Hepatocyte (in vitro differentiated cells): ENCODE measurements at regions not wholly inside any gene's neighbourhood (a gene's known extent, or its start where the extent isn't known, plus 50 kb on each side); places are given as distances from the start of the nearest gene placed in this dataset.
"Not testable (repeated sequence)": the region's sequence is repeated elsewhere in the genome, so short reads cannot be mapped to it uniquely, and the experiment has no call there.

Source experiments
- DNase-seq: peaks from one replicate; pipeline ENCODE4 v3.0.0-alpha.2; 2016; ENCODE audit warnings: low spot score
- H2AFZ ChIP-seq: fragments of 200-600 bp; sonication (generic); 2 replicates; pipeline ENCODE4 v1.6.0; 2016; ENCODE audit warnings: antibody characterized with exemption, mild to moderate bottlenecking
- H3K27ac ChIP-seq: fragments of 200-600 bp; sonication (generic); 2 replicates; pipeline ENCODE4 v1.5.1; 2016; ENCODE audit warnings: mild to moderate bottlenecking
- H3K27me3 ChIP-seq: fragments of 200-600 bp; sonication (generic); 2 replicates; pipeline ENCODE4 v1.6.1; 2016
- H3K36me3 ChIP-seq: fragments of 200-600 bp; sonication (generic); replicated peaks from 2 replicates; pipeline ENCODE4 v1.5.1; 2016; ENCODE audit warnings: low read depth; ENCODE audit not compliant: insufficient read depth
- H3K4me1 ChIP-seq: fragments of 200-600 bp; sonication (generic); 2 replicates; pipeline ENCODE4 v1.5.1; 2016; ENCODE audit warnings: mild to moderate bottlenecking, moderate library complexity; ENCODE audit not compliant: insufficient read depth
- H3K4me2 ChIP-seq: fragments of 200-600 bp; sonication (generic); 2 replicates; pipeline ENCODE4 v1.6.0; 2016
- H3K4me3 ChIP-seq: fragments of 200-600 bp; sonication (generic); 2 replicates; pipeline ENCODE4 v1.5.1; 2016; ENCODE audit warnings: mild to moderate bottlenecking
- H3K79me2 ChIP-seq: fragments of 200-600 bp; sonication (generic); 2 replicates; pipeline ENCODE4 v1.6.0; 2017; ENCODE audit warnings: mild to moderate bottlenecking
- H3K9me2 ChIP-seq: fragments of 200-600 bp; sonication (generic); replicated peaks from 2 replicates; pipeline ENCODE4 v1.6.0; 2017; ENCODE audit warnings: mild to moderate bottlenecking; ENCODE audit not compliant: insufficient read depth
- H3K9me3 ChIP-seq: fragments of 200-600 bp; sonication (generic); 2 replicates; pipeline ENCODE4 v1.5.1; 2016; ENCODE audit warnings: low read depth, mild to moderate bottlenecking
- H4K20me1 ChIP-seq: fragments of 200-600 bp; sonication (generic); 2 replicates; pipeline ENCODE4 v1.6.0; 2016; ENCODE audit warnings: mild to moderate bottlenecking; ENCODE audit not compliant: insufficient read depth, poor library complexity, severe bottlenecking
- EZH2 ChIP-seq: fragments of 200-600 bp; sonication (generic); IDR thresholded peaks from 2 replicates; pipeline ENCODE4 v1.6.1; 2016; ENCODE audit warnings: antibody characterized with exemption, mild to moderate bottlenecking, borderline replicate concordance
- EZH2phosphoT487 ChIP-seq: fragments of 200-600 bp; sonication (generic); IDR thresholded peaks from one replicate; pipeline ENCODE4 v1.6.1; 2018; ENCODE audit warnings: antibody characterized with exemption, mild to moderate bottlenecking, low read depth, moderate library complexity; ENCODE audit not compliant: unreplicated experiment, severe bottlenecking
- WGBS: methylation state at CpG from one replicate; pipeline ENCODE4 v1.1.6; 2016; ENCODE audit warnings: low lambda C conversion rate; ENCODE audit errors: missing lambda C conversion rate; 5-methylcytosine and 5-hydroxymethylcytosine counted together
- TF ChIP-seq, protein P1 (sequence below): fragments of 200-600 bp; sonication (generic); IDR thresholded peaks from 2 replicates; pipeline ENCODE4 v1.5.1; 2016; ENCODE audit warnings: antibody characterized with exemption, mild to moderate bottlenecking; ENCODE audit not compliant: poor library complexity

DNA sequence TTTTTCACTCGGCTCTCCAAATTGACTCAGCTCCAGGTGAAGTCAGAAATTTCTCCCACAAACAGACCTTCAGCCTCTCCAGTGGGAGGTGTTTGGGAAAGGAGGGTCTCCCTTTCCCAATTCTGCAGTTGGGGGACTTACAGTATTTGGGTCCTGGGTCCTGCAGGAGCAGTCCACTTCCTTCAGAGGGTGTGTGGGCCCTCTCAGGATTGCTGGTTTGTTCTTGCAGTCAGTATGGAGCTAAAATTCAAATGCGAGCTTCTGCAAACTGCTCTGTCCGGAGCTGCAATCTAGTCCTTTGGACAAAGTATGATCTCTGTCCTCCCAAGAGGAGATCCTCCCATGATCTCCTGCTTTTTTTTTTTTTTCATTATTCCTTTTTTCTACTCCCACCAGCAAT is 87.9 kb upstream of the MSTN start:
- Histone ChIP-seq H3K9me2 (no peaks in the 10 kb centered on the region), H3K79me2 (no peaks in the 10 kb centered on the region), H3K4me3 (no peak overlapping the region), H3K4me2 (no peak overlapping the region), H4K20me1 (no peaks in the 10 kb centered on the region), H3K4me1 (no peaks in the 10 kb centered on the region), H3K27ac (no peak overlapping the region), H3K36me3 (no peaks in the 10 kb centered on the region), H3K27me3 (no peaks in the 10 kb centered on the region), H2AFZ (no peak overlapping the region), H3K9me3 (no peaks in the 10 kb centered on the region)
- no peak for TF ChIP-seq EZH2phosphoT487
- no peak for TF ChIP-seq EZH2
- TF ChIP-seq, protein P1, sequence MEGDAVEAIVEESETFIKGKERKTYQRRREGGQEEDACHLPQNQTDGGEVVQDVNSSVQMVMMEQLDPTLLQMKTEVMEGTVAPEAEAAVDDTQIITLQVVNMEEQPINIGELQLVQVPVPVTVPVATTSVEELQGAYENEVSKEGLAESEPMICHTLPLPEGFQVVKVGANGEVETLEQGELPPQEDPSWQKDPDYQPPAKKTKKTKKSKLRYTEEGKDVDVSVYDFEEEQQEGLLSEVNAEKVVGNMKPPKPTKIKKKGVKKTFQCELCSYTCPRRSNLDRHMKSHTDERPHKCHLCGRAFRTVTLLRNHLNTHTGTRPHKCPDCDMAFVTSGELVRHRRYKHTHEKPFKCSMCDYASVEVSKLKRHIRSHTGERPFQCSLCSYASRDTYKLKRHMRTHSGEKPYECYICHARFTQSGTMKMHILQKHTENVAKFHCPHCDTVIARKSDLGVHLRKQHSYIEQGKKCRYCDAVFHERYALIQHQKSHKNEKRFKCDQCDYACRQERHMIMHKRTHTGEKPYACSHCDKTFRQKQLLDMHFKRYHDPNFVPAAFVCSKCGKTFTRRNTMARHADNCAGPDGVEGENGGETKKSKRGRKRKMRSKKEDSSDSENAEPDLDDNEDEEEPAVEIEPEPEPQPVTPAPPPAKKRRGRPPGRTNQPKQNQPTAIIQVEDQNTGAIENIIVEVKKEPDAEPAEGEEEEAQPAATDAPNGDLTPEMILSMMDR: no peak
- no peak for DNase-seq
- WGBS: 76% methylated on average over 3 of the region's 3 CpGs

- H3K9me3 ChIP-seq: no peaks in the 10 kb centered on the region
- H2AFZ ChIP-seq: no peak overlapping the region
- H3K4me1 ChIP-seq: no peaks in the 10 kb centered on the region
- WGBS: 27% methylated on average over 6 of the region's 6 CpGs
- no peaks in the 10 kb centered on the region for H3K27me3 ChIP-seq
- no peak for DNase-seq
- no peaks in the 10 kb centered on the region for H3K9me2 ChIP-seq
- H3K79me2 ChIP-seq: no peaks in the 10 kb centered on the region
- TF ChIP-seq, protein P1: no peak
- TF ChIP-seq EZH2 (no peak), EZH2phosphoT487 (no peak)
- no peak overlapping the region for H3K4me2 ChIP-seq
- H3K4me3 ChIP-seq: no peak overlapping the region
- no peak overlapping the region for H3K27ac ChIP-seq
- H3K36me3 ChIP-seq: no peaks in the 10 kb centered on the region
- H4K20me1 ChIP-seq: no peaks in the 10 kb centered on the region
These were observed 87.4 kb upstream of the MSTN start for GRCh38 chr2:190149908-190150307.

DNA sequence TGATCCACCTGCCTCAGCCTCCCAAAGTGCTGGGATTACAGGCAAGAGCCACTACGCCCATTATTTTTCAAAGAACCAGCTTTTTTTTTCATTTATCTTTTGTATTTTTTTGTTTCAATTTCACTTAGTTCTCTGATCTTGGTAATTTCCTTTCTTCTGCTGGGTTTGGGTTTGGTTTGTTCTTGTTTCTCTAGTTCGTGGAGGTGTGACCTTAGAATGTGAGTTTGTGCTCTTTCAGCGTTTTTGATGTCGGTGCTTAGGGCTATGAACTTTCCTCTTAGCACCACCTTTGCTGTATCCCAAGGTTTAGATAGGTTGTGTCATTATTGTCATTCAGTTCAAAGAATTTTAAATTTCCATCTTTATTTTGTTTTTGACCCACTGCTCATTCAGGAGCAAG is 86.7 kb upstream of the MSTN start:
- H3K4me3 ChIP-seq: no peak overlapping the region
- no peak overlapping the region for H2AFZ ChIP-seq
- TF ChIP-seq EZH2 (no peak), EZH2phosphoT487 (no peak)
- TF ChIP-seq, protein P1: no peak
- DNase-seq: no peak
- H4K20me1 ChIP-seq: no peaks in the 10 kb centered on the region
- H3K9me2 ChIP-seq: no peaks in the 10 kb centered on the region
- no peaks in the 10 kb centered on the region for H3K79me2 ChIP-seq
- no peaks in the 10 kb centered on the region for H3K9me3 ChIP-seq
- H3K4me2 ChIP-seq: no peak overlapping the region
- H3K27ac ChIP-seq: no peak overlapping the region
- 92% methylated on average over 4 of the region's 4 CpGs for WGBS
- H3K27me3 ChIP-seq: no peaks in the 10 kb centered on the region
- no peaks in the 10 kb centered on the region for H3K4me1 ChIP-seq
- H3K36me3 ChIP-seq: no peaks in the 10 kb centered on the region

DNA sequence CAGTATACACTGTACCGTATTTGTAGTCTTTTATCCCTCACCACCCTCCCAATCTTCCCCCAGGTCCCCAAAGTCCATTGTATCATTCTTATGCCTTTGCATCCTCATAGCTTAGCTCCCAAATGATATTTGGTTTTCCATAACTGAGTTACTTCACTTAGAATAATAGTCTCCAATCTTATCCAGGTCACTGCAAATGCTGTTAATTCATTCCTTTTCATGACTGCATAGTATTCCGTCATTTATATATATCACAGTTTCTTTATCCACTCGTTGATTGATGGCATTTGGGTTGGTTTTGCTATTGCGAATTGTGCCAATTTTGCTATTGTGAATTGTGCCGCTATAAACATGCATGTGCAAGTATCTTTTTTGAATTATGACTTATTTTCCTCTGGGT is 83.6 kb upstream of the MSTN start:
- WGBS: 88% methylated on average over 5 of the region's 5 CpGs
- not testable (repeated sequence) for H3K79me2 ChIP-seq, H3K27ac ChIP-seq

GRCh38 chr2:190140474-190140873 is 77.9 kb upstream of the MSTN start:
- H3K27me3 ChIP-seq, H4K20me1 ChIP-seq, H3K4me3 ChIP-seq, H3K4me1 ChIP-seq, H3K4me2 ChIP-seq, H3K9me3 ChIP-seq, H2AFZ ChIP-seq, H3K9me2 ChIP-seq, H3K36me3 ChIP-seq, H3K27ac ChIP-seq, DNase-seq, H3K79me2 ChIP-seq: not testable (repeated sequence)
- 88% methylated on average over 2 of the region's 2 CpGs for WGBS

More for the DNA sequence above, 83.6 kb upstream of the MSTN start:
- not testable (repeated sequence) for H3K4me1 ChIP-seq, H4K20me1 ChIP-seq, H3K4me2 ChIP-seq, H3K4me3 ChIP-seq, H3K9me3 ChIP-seq, DNase-seq, H2AFZ ChIP-seq, H3K9me2 ChIP-seq, H3K36me3 ChIP-seq, H3K27me3 ChIP-seq
